HG03097 (cell line): ENCODE measurements at regions not wholly inside any gene's neighbourhood (a gene's known extent, or its start where the extent isn't known, plus 50 kb on each side); places are given as distances from the start of the nearest gene placed in this dataset.
A peak's percentile ranks its signal among the peaks of the same experiment; 100 is the strongest.

Experiments used
- ATAC-seq: cut with Tn5 transposase; IDR thresholded peaks from one replicate; pipeline ENCODE4 v1.9.1; 2021; ENCODE audit not compliant: unreplicated experiment, low FRiP score

DNA sequence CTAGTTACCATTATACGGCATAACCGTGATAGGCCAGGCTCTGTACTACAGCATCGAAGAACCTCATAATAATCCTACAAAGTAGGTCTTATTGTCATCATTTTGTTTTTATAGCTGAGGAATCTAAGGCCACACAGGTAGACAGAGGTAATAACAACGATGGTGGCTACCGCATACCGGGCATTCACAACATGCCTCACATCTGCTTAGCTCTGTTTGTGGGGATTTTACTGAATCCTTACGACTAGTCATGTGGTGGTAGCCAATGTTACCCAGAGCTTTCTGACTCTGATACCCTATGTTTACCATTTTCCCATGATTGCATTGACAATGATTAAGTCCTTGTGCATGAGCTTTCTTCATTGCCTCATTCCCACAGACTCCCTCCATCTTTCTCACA, 269.4 kb downstream of the TCF7L2 start:
- ATAC-seq: no peak

DNA sequence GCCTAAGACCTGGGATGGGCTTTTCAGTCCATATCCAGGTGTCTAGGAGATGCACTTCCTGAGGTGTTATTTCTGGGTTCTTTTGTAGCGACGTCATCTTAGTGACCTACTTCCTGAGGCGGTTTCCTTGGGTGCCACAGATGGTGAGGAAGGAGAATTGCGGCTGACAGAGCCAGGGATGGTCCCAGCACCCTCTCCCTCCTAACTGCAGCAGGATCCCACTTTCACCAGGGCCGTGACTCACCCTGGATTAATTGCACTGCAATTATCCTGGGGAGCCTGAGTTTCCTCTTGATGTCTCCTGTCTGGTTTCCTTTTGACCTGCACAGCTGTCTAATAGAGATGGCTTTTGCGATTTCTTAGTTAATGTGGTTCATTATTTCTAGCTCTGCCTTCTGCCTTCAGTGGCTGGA, 271.7 kb downstream of the TCF7L2 start:
- no peak for ATAC-seq

DNA sequence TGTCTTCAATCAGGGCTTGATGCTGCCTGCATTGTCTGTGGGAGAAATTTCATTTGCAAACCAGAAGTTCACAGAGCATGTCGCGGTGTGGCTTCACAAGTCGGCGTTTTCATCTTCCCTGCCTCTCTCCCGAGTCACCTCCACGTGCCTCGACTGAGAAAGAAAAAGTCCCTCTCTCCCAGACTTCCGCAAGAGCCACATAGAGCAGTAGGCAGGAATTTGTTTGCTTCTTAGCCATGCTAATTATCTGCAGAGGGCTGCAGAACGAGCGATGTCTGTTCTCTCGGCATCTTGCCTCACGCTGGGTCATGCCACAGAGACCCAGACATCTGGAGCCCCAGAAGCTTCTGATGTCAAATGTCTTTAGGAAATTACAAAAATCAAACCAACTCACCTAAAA, 272.2 kb downstream of the TCF7L2 start:
- no peak for ATAC-seq

DNA sequence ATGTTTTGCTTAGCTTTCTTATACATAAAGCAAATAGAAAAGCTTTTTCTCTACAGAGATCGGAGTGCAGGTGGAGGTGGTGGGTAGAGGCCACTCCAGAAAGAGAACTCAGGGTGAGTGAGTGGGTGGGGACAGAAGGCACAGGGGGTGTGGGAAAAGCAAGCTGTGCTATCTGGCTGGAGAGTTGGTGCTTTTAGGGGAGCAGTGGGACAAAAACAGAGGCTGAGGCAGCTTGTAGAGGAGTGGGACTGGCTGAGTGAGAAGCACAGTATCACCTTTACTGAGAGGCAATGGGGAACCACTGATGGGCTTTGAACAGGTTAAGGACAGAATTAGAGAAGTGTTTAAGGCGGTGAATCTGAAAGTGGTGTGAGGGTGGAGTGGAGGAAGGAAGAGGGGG, 275.3 kb downstream of the TCF7L2 start:
- no peak for ATAC-seq

DNA sequence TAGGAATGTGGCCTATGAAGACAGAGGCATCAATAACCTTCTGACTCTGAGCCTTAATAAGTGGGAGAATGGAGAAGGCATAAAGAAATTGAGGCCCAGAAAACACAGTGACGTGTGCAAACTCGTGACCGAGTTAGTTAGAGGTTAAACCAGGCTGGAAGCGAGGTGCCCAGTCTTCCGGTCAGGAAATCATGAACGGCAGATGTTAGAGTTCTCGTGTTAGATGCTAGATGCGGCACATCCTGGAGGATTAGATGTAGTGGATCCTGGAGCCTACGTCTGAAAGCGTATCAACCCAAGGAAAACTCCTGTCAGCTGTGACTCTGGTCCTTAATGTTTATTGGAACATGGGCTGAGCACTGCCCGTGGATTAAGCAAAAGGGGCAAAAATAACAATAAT, 275.9 kb downstream of the TCF7L2 start:
- no peak for ATAC-seq

DNA sequence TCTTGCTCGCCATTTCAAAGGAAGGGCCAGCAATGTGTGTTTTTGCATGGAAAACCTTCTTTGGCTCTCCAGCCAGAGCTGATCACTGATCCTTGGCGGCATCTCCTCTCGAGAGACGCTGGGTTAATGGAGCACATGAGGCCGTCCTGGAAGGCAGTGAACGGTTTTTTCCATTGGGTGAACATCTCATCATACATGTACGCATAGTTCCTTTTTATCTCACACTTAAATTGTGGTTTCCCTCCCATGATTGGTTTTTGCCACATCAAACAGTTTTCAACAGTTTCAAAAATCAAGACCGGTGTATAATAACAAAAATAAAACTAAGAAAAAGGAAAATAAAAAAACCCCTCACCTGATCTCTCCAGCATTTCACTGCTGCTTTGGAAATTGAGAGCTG, 276.4 kb downstream of the TCF7L2 start:
- ATAC-seq: no peak

DNA sequence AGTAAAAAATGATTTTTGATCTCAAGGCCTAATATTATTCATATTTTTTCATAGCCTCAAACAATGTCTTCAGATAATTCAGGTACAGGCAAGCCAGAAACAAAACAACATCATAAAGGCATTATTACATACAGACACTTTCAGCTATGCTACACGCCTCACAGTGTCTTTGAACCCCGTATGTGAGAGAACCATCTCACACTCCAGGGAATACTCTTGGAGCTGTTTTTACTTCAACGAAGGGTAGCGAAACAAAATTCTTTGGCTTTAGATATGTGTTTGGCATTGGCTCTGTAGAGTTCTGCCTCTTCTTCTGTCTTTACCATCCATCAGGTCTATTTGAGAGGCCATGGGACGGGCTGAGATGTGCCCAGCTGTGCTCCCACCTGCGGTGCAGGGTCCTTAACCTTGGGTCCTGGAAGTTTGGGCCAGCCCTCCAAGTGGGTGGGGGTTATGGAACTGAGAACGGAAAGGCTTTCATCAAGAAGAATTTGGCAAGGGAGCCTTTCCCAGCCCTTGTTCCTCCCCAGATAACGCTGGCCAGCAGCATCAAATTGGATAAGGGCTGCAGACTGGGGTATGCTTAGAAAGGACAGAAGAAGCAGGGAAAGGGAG, 276.9 kb downstream of the TCF7L2 start:
- ATAC-seq: no peak

DNA sequence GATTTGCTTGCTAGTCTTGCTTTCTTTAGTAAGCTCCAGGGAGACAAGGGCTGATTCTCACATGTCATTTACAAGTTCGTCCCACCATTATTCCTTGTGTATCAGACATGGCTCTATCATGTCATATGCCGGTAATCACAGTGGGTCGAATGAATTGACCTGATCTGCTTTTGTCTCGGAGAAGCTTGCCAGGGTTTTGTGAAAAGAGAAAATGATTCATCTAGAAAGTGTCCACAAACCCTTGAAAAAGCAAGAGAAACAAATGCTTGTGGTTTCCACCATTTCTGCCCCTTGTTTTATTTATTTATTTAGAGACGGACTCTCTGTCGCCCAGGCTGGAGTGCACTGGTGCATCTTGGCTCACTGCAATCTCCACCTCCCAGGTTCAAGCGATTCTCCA, 278.5 kb downstream of the TCF7L2 start:
- ATAC-seq: no peak

DNA sequence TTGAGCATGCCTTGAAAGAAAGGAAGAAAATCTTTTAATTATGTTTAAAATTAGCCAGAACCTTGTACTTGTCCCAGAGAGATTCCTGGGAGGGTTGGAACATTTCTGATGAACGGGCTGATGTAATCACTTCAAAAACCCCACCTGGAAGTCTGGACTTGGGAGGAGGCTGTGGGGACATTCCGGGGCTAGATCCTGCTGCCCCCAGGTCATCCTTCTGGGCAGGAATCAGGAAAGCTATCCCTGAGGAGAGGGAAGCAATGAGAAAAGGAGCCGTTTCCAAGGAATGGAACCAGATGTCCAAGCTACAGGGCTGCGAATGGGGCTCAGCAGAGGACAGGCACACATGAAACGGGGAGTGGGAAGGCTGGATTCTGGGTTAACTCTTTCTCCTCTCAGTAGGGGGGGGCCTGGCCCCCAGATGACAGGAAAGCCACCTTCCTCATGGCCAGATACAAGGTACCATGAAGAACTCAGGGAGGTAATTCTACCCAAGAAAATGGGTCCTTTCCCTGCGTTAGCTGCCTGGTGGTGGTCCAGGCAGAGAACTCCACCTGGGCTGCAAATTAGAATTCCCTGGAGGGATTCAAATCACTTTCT, 280.1 kb downstream of the TCF7L2 start:
- ATAC-seq: no peak

DNA sequence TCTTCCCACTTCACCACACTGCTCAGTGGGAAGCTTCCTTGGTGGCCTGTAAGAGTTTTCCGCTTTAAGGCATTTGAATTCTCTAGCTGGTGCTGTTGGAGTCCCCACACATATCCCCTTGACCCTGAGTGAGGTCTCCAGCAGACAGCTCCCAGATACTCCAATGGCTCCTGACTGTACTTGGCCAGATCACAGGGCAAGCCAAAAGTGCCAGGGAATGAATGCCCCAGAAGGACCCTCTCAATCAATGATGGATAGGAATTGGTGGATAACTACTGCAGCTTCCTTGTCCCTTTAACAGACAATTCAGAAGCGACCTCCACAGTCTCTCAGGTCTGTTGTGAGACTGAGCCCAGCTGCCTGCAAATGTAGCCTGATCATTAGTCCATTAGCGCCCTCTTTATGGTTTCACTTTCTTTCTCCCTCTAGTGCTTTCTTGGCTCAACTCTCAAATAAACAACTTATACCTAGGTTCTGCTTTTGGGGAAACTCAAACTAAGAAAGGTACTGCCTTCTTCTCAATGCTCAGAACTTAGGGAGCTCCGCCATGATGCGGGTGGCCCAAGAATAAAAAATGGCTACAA, 283.0 kb downstream of the TCF7L2 start:
- ATAC-seq: peak; percentile 83

DNA sequence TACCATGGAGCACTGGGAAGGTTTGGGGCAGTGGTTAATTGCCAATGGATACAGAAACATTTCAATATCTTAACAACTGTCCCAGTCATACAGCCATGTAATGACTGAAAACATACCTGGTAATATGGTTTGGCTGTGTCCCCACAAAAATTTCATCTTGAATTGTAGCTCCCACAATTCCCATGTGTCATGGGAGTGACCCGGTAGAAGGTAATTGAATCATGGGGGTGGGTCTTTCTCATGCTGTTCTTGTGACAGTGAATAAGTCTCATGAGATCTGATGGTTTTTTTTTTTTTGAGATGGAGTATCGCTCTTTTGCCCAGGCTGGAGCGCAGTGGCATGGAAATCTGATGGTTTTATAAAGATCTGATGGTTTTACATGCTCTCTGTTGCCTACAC, 284.4 kb downstream of the TCF7L2 start:
- no peak for ATAC-seq

DNA sequence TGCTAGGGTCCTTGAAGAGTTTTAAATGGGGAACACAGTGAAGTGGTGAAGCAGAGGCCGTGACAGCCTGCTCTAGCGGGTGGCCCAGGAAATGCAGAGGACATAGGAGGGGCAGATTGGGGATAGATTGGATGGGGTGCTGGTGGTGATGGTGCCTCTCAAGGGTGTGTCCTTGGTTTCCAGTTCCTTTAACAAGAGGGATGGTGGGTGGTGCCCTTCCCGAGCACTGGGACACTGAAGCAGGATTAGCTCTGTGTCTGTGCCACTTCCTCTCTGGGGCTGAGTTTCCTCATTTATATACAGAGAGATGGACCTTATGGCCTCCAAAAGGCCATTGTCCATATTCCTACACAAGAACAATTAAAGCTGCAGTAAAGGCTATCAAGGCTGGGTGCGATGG, 285.5 kb downstream of the TCF7L2 start:
- no peak for ATAC-seq

DNA sequence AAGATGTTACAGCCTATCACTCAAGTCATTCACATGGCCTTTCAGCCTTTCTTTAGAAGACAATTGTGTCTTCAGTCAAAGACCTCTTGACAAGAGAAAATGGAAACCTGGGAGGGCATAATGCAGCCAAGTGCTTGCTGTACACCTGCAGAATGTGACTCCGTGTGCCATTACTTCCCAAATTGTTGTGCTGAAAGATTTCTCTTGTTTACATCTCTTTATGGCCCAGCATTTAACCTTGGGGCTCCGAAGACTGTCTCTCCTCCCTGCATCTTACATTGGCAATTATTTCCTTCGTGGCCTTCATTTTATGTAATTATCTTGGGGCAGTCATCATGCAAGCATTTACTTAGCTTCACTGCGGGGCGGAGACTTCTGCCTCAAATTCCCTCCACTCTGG, 287.0 kb downstream of the TCF7L2 start:
- no peak for ATAC-seq

DNA sequence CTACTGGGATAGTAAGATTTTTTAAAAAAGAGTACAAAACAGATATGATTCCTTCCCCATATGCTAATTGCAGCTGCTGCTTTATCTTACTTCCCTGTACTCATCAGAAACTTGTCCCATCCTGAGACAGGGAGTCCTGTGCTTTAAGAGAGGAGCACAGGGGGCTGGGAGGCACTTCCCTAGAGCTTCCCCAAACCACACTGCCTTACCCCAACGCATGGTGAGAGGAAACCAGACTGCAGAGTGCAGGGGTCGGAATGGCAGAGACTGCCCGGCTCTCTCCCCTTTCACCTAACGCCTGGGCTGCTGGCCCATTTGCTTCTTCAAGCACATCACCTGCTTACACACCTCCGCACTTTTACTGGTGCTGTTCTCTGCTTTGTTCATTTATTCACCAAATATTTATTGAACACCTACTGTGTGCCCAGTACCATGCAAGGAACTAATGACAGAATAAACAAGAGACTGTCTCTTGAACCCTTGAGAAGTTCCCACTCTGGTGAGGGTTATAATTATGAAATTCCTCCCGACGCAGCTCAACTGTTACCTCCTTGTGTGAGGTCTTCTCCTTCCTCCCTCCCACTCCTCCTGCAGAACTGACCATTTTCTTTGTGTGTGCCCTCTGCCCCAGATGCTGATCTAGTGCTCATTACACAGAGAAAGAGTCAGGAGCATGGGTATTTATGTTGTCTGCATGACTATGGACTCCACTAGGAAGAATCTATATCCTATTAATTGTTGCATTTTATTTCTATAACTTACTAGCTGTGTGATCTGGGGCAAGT, 289.7 kb downstream of the TCF7L2 start:
- ATAC-seq: no peak

DNA sequence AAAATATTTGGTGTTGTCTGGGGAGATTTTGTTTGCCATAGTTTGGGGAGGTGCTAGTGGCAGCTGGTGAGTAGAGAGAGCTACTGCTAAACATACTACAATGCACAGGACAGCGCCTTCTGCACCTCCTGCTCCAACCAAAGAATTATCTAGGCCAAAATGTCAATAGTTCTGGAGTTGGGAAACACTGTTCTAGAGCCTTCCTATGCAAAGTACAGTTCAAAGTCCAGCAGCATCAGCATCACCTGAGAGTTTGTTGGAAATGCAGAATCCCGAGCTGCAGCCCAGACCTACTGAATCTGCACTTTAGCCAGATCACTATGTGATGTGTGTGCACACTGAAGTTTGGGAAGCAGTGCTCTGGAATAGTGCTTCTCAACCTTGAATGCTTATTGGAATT, 290.7 kb downstream of the TCF7L2 start:
- no peak for ATAC-seq

DNA sequence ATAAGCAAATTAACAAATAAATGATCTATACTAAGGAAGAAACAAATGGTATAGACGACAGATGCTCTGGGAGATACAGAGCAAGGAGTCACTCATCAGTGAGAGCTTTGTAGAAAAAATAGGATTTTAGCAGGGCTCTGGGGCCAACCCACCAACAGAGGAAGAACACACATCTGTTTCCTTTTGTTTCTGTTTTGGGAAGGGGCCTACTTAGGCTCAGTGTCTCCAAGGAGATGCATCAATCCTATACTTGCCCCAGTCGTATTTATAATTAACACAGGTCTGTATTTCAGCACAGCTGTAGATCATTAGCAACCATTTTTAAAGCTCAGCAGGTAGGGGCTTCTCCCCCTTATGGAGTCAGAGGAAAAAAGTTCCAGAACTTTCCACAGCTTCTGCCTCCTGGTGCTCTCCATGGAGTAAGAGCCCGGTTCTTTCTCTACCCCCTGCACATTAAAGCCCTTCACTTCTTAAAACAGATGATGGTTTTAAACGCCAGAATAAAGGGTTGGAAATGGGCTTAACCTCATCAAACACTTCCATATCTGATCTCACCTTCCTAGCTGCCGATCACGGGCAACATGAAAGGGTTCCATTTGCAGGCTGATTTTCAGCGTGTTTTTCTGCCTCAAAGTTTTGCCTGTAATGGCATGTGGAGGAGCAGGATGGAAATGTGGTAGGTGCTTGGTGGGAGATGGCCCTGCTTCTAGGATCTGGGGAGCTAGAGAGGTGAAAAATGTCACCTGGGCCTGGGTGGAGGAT, 291.7 kb downstream of the TCF7L2 start:
- ATAC-seq: no peak

DNA sequence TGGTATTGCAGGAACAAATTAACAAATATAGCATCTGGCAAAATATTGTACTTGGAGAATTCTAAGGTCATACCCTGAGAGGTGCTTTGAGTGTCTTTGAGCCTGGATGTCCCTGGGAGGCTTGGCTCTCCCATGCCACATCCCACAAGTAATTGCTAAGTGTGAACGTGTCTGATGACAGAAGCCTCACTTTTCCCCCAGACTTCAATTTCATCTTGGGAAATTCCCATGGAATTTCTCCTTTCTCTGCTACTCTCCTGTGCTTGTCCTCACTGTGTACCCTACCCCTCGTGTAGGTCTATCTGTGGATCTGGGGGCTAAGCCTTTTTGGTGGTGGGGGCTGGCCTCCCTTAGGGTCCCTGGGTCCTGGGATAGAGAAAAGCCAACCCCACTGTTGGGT, 293.3 kb downstream of the TCF7L2 start:
- ATAC-seq: no peak

DNA sequence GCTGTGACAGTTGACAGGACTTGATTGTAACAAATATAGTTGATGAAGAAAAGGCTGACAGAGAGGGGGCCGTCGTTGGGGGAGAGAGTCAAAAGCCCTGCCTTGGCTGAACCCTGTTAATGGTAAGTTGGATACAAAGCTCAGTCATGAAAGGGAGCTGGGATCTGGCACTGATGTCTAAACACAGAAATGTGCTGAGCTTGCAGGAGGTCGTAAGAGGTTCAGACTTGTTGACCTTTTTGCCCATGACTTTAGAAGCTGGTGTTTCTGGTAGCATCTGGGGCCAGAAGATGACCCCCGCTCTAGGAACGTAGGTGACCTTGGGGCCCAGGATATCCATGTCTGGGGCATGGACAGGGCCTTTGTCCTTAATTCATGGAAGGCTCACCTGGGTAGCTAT, 294.7 kb downstream of the TCF7L2 start:
- ATAC-seq: no peak

DNA sequence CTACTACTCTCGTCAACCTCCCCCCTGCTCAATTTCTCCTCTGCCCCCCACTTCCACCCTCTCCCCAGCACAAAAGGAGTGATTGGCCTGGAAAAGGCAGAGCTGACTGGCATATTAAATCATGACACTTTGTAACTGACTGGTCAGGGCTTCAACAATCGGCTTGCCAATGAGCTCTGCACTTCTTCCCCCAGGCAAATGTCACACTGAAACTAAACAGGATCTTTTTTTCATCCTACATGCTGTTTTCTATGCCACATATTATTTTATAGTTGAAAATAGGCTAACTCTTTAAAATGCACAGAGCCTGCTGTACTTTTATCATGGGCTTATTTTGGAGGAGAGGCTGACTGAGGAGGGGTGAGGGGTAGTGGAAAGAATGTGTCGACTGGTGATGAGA, 295.2 kb downstream of the TCF7L2 start:
- ATAC-seq: no peak

DNA sequence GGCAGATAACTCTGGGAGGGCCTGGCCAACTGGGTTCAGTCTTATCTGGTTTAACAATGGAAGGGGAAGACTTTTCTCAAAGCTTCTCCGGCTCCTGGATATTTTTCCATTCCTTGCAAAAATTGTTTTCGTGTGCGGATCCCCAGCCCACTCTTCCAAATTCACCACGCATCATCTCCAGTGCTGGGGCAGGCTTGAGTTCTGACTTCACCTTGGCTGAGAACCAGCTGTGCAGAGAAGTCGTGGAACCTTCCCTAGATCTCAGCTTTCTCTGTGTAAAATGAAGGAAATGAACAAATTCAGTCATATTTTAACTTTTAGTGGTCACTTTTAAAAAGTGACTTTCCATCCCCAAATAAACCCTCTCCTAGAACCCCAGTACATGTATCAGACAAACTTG, 297.0 kb downstream of the TCF7L2 start:
- no peak for ATAC-seq
